Breast epithelium (tissue), 3 donors: ENCODE measurements at regions not wholly inside any gene's neighbourhood (a gene's known extent, or its start where the extent isn't known, plus 50 kb on each side); places are given as distances from the start of the nearest gene placed in this dataset.

Source experiments
- POLR2AphosphoS5 ChIP-seq, 3 donors: sonication (generic); formaldehyde crosslinking; IDR thresholded peaks; one replicate each; pipeline ENCODE4 v1.6.1; 2017; ENCODE audit warnings: antibody characterized with exemption in 3 of 3
- TF ChIP-seq, protein P1 (sequence below), 3 donors: fragments of 450-650 bp; IDR thresholded peaks; one replicate each; pipeline ENCODE4 v1.5.1; 2016 to 2017; ENCODE audit warnings: antibody characterized with exemption in 3 of 3, mild to moderate bottlenecking in 3 of 3, moderate library complexity in 3 of 3

DNA sequence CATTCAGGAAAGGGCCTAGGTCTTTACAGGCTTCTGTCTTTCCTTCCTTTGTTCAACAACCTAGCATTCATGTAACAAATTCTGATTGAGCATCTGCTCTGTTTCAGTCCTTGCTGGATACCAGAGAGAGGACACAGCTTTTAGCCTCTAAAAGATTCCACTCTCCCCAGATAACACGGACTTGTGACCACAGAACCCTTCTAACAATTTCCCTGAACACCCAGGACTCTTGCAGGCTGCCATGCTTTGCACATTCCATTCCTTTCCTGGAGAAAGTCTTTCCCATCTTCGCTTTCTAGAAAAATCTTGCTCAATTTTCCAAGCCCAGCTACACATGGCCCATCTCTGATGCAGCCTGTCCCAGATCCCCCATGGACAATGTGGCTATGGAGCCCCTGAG lies 310.9 kb downstream of the ACTL7B start:
- TF ChIP-seq, protein P1, sequence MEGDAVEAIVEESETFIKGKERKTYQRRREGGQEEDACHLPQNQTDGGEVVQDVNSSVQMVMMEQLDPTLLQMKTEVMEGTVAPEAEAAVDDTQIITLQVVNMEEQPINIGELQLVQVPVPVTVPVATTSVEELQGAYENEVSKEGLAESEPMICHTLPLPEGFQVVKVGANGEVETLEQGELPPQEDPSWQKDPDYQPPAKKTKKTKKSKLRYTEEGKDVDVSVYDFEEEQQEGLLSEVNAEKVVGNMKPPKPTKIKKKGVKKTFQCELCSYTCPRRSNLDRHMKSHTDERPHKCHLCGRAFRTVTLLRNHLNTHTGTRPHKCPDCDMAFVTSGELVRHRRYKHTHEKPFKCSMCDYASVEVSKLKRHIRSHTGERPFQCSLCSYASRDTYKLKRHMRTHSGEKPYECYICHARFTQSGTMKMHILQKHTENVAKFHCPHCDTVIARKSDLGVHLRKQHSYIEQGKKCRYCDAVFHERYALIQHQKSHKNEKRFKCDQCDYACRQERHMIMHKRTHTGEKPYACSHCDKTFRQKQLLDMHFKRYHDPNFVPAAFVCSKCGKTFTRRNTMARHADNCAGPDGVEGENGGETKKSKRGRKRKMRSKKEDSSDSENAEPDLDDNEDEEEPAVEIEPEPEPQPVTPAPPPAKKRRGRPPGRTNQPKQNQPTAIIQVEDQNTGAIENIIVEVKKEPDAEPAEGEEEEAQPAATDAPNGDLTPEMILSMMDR (IDR thresholded peaks at IDR 0.05): no peak
- no peak for TF ChIP-seq POLR2AphosphoS5 (IDR thresholded peaks at IDR 0.05)
